ENCODE measurements at regions not wholly inside any gene's neighbourhood (a gene's known extent, or its start where the extent isn't known, plus 50 kb on each side); places are given as distances from the start of the nearest gene placed in this dataset.

GRCh38 chr1:117783606-117784396, 145.6 kb downstream of the GDAP2 start:
- no peaks in the 10 kb centered on the region for H3K9me3 ChIP-seq (ENCODE audit: low read length)
- H3K4me1 ChIP-seq (ENCODE audit: insufficient read depth, low read length, severe bottlenecking) = no peaks in the 10 kb centered on the region
- no peaks in the 10 kb centered on the region for H3K27me3 ChIP-seq (ENCODE audit: insufficient read depth, low read length)
- no peaks in the 10 kb centered on the region for H3F3A ChIP-seq (ENCODE audit: insufficient read depth, low read length)
- H3K36me3 ChIP-seq (ENCODE audit: insufficient read depth, low read length) = no peaks in the 10 kb centered on the region
- H2AFZ ChIP-seq (ENCODE audit: low read length) = no peak overlapping the region
- no peaks in the 10 kb centered on the region for H3K79me2 ChIP-seq (ENCODE audit: insufficient read depth, low read length)
- no peaks in the 10 kb centered on the region for H3K9me2 ChIP-seq (ENCODE audit: low read depth, low read length)
- no peak overlapping the region for H3K4me3 ChIP-seq (ENCODE audit: low read depth, low read length, poor library complexity, severe bottlenecking)
- no peak overlapping the region for H3K27ac ChIP-seq (ENCODE audit: low read depth, low read length, poor library complexity, severe bottlenecking)
- no peak overlapping the region for H3K4me2 ChIP-seq (ENCODE audit: low read length)
- H3K9ac ChIP-seq (ENCODE audit: low read length) = no peak overlapping the region
- no peaks in the 10 kb centered on the region for H4K20me1 ChIP-seq (ENCODE audit: insufficient read depth, low read length)
- no peak for TF ChIP-seq CTCF (IDR thresholded peaks at IDR 0.05; ENCODE audit: low read length)
- no peak for TF ChIP-seq EZH2 (IDR thresholded peaks at IDR 0.05; ENCODE audit: borderline replicate concordance, low read length)

GRCh38 chr1:117788014-117788413, 141.4 kb downstream of the GDAP2 start:
- H3K9me2 ChIP-seq (ENCODE audit: low read depth, low read length) = no peaks in the 10 kb centered on the region
- H3K4me3 ChIP-seq (ENCODE audit: low read depth, low read length, poor library complexity, severe bottlenecking) = no peak overlapping the region
- no peaks in the 10 kb centered on the region for H3K79me2 ChIP-seq (ENCODE audit: insufficient read depth, low read length)
- H3K27me3 ChIP-seq (ENCODE audit: insufficient read depth, low read length) = no peaks in the 10 kb centered on the region
- no peak overlapping the region for H3K27ac ChIP-seq (ENCODE audit: low read depth, low read length, poor library complexity, severe bottlenecking)
- no peak overlapping the region for H2AFZ ChIP-seq (ENCODE audit: low read length)
- no peaks in the 10 kb centered on the region for H4K20me1 ChIP-seq (ENCODE audit: insufficient read depth, low read length)
- H3K9ac ChIP-seq (ENCODE audit: low read length) = no peak overlapping the region
- no peaks in the 10 kb centered on the region for H3K4me1 ChIP-seq (ENCODE audit: insufficient read depth, low read length, severe bottlenecking)
- no peak overlapping the region for H3K4me2 ChIP-seq (ENCODE audit: low read length)
- H3K9me3 ChIP-seq (ENCODE audit: low read length) = no peaks in the 10 kb centered on the region
- H3K36me3 ChIP-seq (ENCODE audit: insufficient read depth, low read length) = no peaks in the 10 kb centered on the region
- H3F3A ChIP-seq (ENCODE audit: insufficient read depth, low read length) = no peaks in the 10 kb centered on the region
- no peak for TF ChIP-seq EZH2 (IDR thresholded peaks at IDR 0.05; ENCODE audit: borderline replicate concordance, low read length)
- TF ChIP-seq CTCF (IDR thresholded peaks at IDR 0.05; ENCODE audit: low read length) = no peak

GRCh38 chr1:117793413-117793812, 136.0 kb downstream of the GDAP2 start:
- Histone ChIP-seq H3K79me2 (ENCODE audit: insufficient read depth, low read length) (no peaks in the 10 kb centered on the region), H3K9me3 (ENCODE audit: low read length) (no peaks in the 10 kb centered on the region), H3K9ac (ENCODE audit: low read length) (no peak overlapping the region), H3K4me1 (ENCODE audit: insufficient read depth, low read length, severe bottlenecking) (no peaks in the 10 kb centered on the region), H3K36me3 (ENCODE audit: insufficient read depth, low read length) (no peaks in the 10 kb centered on the region), H2AFZ (ENCODE audit: low read length) (no peak overlapping the region), H3K4me3 (ENCODE audit: low read depth, low read length, poor library complexity, severe bottlenecking) (no peak overlapping the region), H3K27ac (ENCODE audit: low read depth, low read length, poor library complexity, severe bottlenecking) (no peak overlapping the region), H3F3A (ENCODE audit: insufficient read depth, low read length) (no peaks in the 10 kb centered on the region), H3K4me2 (ENCODE audit: low read length) (no peak overlapping the region), H3K27me3 (ENCODE audit: insufficient read depth, low read length) (no peaks in the 10 kb centered on the region), H4K20me1 (ENCODE audit: insufficient read depth, low read length) (no peaks in the 10 kb centered on the region), H3K9me2 (ENCODE audit: low read depth, low read length) (no peaks in the 10 kb centered on the region)
- no peak for TF ChIP-seq EZH2 (IDR thresholded peaks at IDR 0.05; ENCODE audit: borderline replicate concordance, low read length)
- TF ChIP-seq CTCF (IDR thresholded peaks at IDR 0.05; ENCODE audit: low read length) = no peak
